SHP77 (cell line): ENCODE measurements at regions not wholly inside any gene's neighbourhood (a gene's known extent, or its start where the extent isn't known, plus 50 kb on each side); places are given as distances from the start of the nearest gene placed in this dataset.

ENCODE experiments used
- DNase-seq, 2 experiments: peaks; one replicate each; lab custom pipeline; 2025; lab: John Stamatoyannopoulos, UW

- no peak for DNase-seq
Measured at GRCh38 chr22:48256776-48257684, 1494.6 kb downstream of the TBC1D22A start.

- no peak for DNase-seq
Measured at GRCh38 chr22:48256041-48256739, 1493.7 kb downstream of the TBC1D22A start.

- no peak for DNase-seq
Measured at GRCh38 chr22:48254311-48254873, 1491.9 kb downstream of the TBC1D22A start.

- DNase-seq: no peak
Measured at GRCh38 chr22:48253573-48253972, 1491.1 kb downstream of the TBC1D22A start.

- DNase-seq: no peak
Measured at GRCh38 chr22:48253136-48253535, 1490.7 kb downstream of the TBC1D22A start.

GRCh38 chr22:48251629-48252028, 1489.2 kb downstream of the TBC1D22A start:
- DNase-seq: no peak

GRCh38 chr22:48250937-48251530, 1488.6 kb downstream of the TBC1D22A start:
- no peak for DNase-seq

- DNase-seq: no peak
Measured at GRCh38 chr22:48250286-48250895, 1487.9 kb downstream of the TBC1D22A start.

- DNase-seq: no peak
Measured at GRCh38 chr22:48249713-48250268, 1487.3 kb downstream of the TBC1D22A start.

- DNase-seq: no peak
Measured at GRCh38 chr22:48248901-48249455, 1486.5 kb downstream of the TBC1D22A start.

- DNase-seq: no peak
Measured at GRCh38 chr22:48247829-48248228, 1485.4 kb downstream of the TBC1D22A start.

GRCh38 chr22:48245196-48245485, 1482.7 kb downstream of the TBC1D22A start:
- DNase-seq: no peak

- DNase-seq: no peak
Measured at GRCh38 chr22:48244388-48245195, 1482.1 kb downstream of the TBC1D22A start.

- DNase-seq: no peak
Measured at GRCh38 chr22:48242461-48242864, 1480.0 kb downstream of the TBC1D22A start.

- DNase-seq: no peak
Measured at GRCh38 chr22:48241658-48242057, 1479.2 kb downstream of the TBC1D22A start.

- DNase-seq: no peak
Measured at GRCh38 chr22:48240935-48241230, 1478.4 kb downstream of the TBC1D22A start.

GRCh38 chr22:48240148-48240934, 1477.9 kb downstream of the TBC1D22A start:
- no peak for DNase-seq

GRCh38 chr22:48239461-48240147, 1477.2 kb downstream of the TBC1D22A start:
- DNase-seq: no peak

GRCh38 chr22:48238966-48239365, 1476.5 kb downstream of the TBC1D22A start:
- no peak for DNase-seq
